ENCODE measurements at regions not wholly inside any gene's neighbourhood (a gene's known extent, or its start where the extent isn't known, plus 50 kb on each side); places are given as distances from the start of the nearest gene placed in this dataset.

DNA sequence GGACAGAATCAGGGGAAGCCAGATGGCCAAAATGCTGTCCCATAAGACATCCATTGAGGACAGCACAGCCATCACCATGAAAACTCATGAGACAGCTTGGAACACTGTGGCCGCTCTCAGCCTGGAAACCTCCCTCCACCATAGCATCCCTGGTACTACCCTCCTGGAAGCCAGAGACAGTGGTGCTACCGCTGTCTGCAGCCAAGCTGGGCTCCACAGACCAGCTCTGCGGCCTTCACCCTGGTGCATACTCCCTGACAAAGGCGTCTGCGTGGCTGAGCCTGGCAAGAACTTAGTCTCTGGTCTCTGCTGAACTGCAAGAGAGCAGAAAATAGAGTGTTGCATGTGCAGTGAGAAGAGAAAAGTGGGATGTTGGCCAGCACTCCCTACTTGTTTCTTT, 558.0 kb downstream of the C6orf118 start:
- TF ChIP-seq PAX8 (CRISPR knock-in tag; IDR thresholded peaks at IDR 0.05; ENCODE audit: borderline replicate concordance) = no peak
- no peak for TF ChIP-seq ZFX (CRISPR knock-in tag; IDR thresholded peaks at IDR 0.05; ENCODE audit: low read depth)
- no peak for TF ChIP-seq EP300 (IDR thresholded peaks at IDR 0.05; ENCODE audit: low read depth in 2 of 2, low read length in 2 of 2)
- no peak for TF ChIP-seq EP300 (CRISPR knock-in tag; IDR thresholded peaks at IDR 0.05; ENCODE audit: borderline replicate concordance)
- TF ChIP-seq PRDM15 (CRISPR knock-in tag; IDR thresholded peaks at IDR 0.05) = no peak
- TF ChIP-seq ZMYM2 (CRISPR knock-in tag; IDR thresholded peaks at IDR 0.05) = no peak
- no peak for TF ChIP-seq AHR (CRISPR knock-in tag; IDR thresholded peaks at IDR 0.05)
- no peak for TF ChIP-seq ZNF512 (CRISPR knock-in tag; IDR thresholded peaks at IDR 0.05)
- TF ChIP-seq, protein P1, sequence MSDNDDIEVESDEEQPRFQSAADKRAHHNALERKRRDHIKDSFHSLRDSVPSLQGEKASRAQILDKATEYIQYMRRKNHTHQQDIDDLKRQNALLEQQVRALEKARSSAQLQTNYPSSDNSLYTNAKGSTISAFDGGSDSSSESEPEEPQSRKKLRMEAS (IDR thresholded peaks at IDR 0.05) = no peak
- TF ChIP-seq, protein P2, sequence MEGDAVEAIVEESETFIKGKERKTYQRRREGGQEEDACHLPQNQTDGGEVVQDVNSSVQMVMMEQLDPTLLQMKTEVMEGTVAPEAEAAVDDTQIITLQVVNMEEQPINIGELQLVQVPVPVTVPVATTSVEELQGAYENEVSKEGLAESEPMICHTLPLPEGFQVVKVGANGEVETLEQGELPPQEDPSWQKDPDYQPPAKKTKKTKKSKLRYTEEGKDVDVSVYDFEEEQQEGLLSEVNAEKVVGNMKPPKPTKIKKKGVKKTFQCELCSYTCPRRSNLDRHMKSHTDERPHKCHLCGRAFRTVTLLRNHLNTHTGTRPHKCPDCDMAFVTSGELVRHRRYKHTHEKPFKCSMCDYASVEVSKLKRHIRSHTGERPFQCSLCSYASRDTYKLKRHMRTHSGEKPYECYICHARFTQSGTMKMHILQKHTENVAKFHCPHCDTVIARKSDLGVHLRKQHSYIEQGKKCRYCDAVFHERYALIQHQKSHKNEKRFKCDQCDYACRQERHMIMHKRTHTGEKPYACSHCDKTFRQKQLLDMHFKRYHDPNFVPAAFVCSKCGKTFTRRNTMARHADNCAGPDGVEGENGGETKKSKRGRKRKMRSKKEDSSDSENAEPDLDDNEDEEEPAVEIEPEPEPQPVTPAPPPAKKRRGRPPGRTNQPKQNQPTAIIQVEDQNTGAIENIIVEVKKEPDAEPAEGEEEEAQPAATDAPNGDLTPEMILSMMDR (CRISPR knock-in tag; IDR thresholded peaks at IDR 0.05) = no peak
- TF ChIP-seq, protein P3, sequence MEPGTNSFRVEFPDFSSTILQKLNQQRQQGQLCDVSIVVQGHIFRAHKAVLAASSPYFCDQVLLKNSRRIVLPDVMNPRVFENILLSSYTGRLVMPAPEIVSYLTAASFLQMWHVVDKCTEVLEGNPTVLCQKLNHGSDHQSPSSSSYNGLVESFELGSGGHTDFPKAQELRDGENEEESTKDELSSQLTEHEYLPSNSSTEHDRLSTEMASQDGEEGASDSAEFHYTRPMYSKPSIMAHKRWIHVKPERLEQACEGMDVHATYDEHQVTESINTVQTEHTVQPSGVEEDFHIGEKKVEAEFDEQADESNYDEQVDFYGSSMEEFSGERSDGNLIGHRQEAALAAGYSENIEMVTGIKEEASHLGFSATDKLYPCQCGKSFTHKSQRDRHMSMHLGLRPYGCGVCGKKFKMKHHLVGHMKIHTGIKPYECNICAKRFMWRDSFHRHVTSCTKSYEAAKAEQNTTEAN (CRISPR knock-in tag; conservative IDR thresholded peaks at IDR 0.05) = no peak
- no peak for TF ChIP-seq SUZ12 (IDR thresholded peaks at IDR 0.05; ENCODE audit: low read depth, low read length)
- TF ChIP-seq POLR2A (IDR thresholded peaks at IDR 0.05; ENCODE audit: insufficient read depth in 1 of 2, low read depth in 2 of 2, low read length in 2 of 2) = no peak
- TF ChIP-seq, protein P4, sequence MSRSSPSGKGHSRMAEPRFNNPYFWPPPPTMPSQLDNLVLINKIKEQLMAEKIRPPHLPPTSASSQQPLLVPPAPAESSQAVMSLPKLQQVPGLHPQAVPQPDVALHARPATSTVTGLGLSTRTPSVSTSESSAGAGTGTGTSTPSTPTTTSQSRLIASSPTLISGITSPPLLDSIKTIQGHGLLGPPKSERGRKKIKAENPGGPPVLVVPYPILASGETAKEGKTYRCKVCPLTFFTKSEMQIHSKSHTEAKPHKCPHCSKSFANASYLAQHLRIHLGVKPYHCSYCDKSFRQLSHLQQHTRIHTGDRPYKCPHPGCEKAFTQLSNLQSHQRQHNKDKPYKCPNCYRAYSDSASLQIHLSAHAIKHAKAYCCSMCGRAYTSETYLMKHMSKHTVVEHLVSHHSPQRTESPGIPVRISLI (CRISPR knock-in tag; IDR thresholded peaks at IDR 0.05; ENCODE audit: borderline replicate concordance) = no peak
- TF ChIP-seq JUN (CRISPR knock-in tag; IDR thresholded peaks at IDR 0.05) = no peak

Measured in HepG2 (cell line).